ENCODE measurements at regions not wholly inside any gene's neighbourhood (a gene's known extent, or its start where the extent isn't known, plus 50 kb on each side); places are given as distances from the start of the nearest gene placed in this dataset.
"Not testable (repeated sequence)": the region's sequence is repeated elsewhere in the genome, so short reads cannot be mapped to it uniquely, and the experiment has no call there.

GRCh38 chr7:153088601-153089000 is 329.0 kb downstream of the ACTR3B start:
- DNase-seq, result no peak

GRCh38 chr7:153090209-153090608 is 330.7 kb downstream of the ACTR3B start:
- DNase-seq, result no peak

GRCh38 chr7:153090764-153091163 is 331.2 kb downstream of the ACTR3B start:
- DNase-seq, result no peak

- DNase-seq, result no peak
Measured at GRCh38 chr7:153091477-153091876, 331.9 kb downstream of the ACTR3B start.

- DNase-seq, result no peak
Measured at GRCh38 chr7:153097511-153098201, 338.1 kb downstream of the ACTR3B start.

- no peak for DNase-seq
Measured at GRCh38 chr7:153099235-153099634, 339.7 kb downstream of the ACTR3B start.

GRCh38 chr7:153100691-153101237 is 341.2 kb downstream of the ACTR3B start:
- DNase-seq, result no peak

- DNase-seq, result no peak
Measured at GRCh38 chr7:153103202-153103601, 343.6 kb downstream of the ACTR3B start.

- DNase-seq, result no peak
Measured at GRCh38 chr7:153107826-153108225, 348.3 kb downstream of the ACTR3B start.

- no peak for DNase-seq
Measured at GRCh38 chr7:153109566-153109965, 350.0 kb downstream of the ACTR3B start.

GRCh38 chr7:153110606-153111005 is 351.1 kb downstream of the ACTR3B start:
- no peak for DNase-seq

- DNase-seq, result not testable (repeated sequence)
Measured at GRCh38 chr7:153122255-153122654, 362.7 kb downstream of the ACTR3B start.

- DNase-seq, result no peak
Measured at GRCh38 chr7:153130052-153130451, 370.5 kb downstream of the ACTR3B start.

- DNase-seq, result no peak
Measured at GRCh38 chr7:153151766-153152165, 392.2 kb downstream of the ACTR3B start.

GRCh38 chr7:153152801-153153422 is 393.4 kb downstream of the ACTR3B start:
- no peak for DNase-seq

GRCh38 chr7:153158149-153158548 is 398.6 kb downstream of the ACTR3B start:
- no peak for DNase-seq

GRCh38 chr7:153170287-153170686 is 410.7 kb downstream of the ACTR3B start:
- no peak for DNase-seq

- DNase-seq, result no peak
Measured at GRCh38 chr7:153185936-153186335, 426.4 kb downstream of the ACTR3B start.

- no peak for DNase-seq
Measured at GRCh38 chr7:153188161-153188560, 428.6 kb downstream of the ACTR3B start.

GRCh38 chr7:153188630-153189029 is 429.1 kb downstream of the ACTR3B start:
- no peak for DNase-seq

- no peak for DNase-seq
Measured at GRCh38 chr7:153190452-153190851, 430.9 kb downstream of the ACTR3B start.

GRCh38 chr7:153190986-153191385 is 431.4 kb downstream of the ACTR3B start:
- DNase-seq, result no peak

- peak in 1 of 2 experiments; percentile 14 for DNase-seq
Measured at GRCh38 chr7:153193144-153193595, 433.6 kb downstream of the ACTR3B start.

GRCh38 chr7:153217032-153217431 is 457.5 kb downstream of the ACTR3B start:
- no peak for DNase-seq
